ENCODE measurements at regions not wholly inside any gene's neighbourhood (a gene's known extent, or its start where the extent isn't known, plus 50 kb on each side); places are given as distances from the start of the nearest gene placed in this dataset.

- no peak for TF ChIP-seq CTCF (IDR thresholded peaks at IDR 0.05)
- TF ChIP-seq POLR2A (IDR thresholded peaks at IDR 0.05), result no peak
These were observed 665.2 kb upstream of the NRXN1 start for GRCh38 chr2:51697095-51697494.
